ENCODE measurements at regions not wholly inside any gene's neighbourhood (a gene's known extent, or its start where the extent isn't known, plus 50 kb on each side); places are given as distances from the start of the nearest gene placed in this dataset.

GRCh38 chr14:40204441-40205175 is 772.4 kb upstream of the FBXO33 start (continued):
- no peak for TF ChIP-seq NR2F2 (IDR thresholded peaks at IDR 0.05; ENCODE audit: borderline replicate concordance, low read depth)
- 0 out of 2 replicates have a peak, but pooled peaks have one; percentile 37 for TF ChIP-seq PHF20 (CRISPR knock-in tag; IDR thresholded peaks at IDR 0.05)
- TF ChIP-seq ISL2 (CRISPR knock-in tag; IDR thresholded peaks at IDR 0.05): no peak
- no peak for TF ChIP-seq CHCHD3 (CRISPR knock-in tag; IDR thresholded peaks at IDR 0.05)
- no peak for TF ChIP-seq YEATS2 (CRISPR knock-in tag; IDR thresholded peaks at IDR 0.05; ENCODE audit: borderline replicate concordance)
- no peak for TF ChIP-seq ZSCAN12 (CRISPR knock-in tag; IDR thresholded peaks at IDR 0.05)
- TF ChIP-seq, protein P1, sequence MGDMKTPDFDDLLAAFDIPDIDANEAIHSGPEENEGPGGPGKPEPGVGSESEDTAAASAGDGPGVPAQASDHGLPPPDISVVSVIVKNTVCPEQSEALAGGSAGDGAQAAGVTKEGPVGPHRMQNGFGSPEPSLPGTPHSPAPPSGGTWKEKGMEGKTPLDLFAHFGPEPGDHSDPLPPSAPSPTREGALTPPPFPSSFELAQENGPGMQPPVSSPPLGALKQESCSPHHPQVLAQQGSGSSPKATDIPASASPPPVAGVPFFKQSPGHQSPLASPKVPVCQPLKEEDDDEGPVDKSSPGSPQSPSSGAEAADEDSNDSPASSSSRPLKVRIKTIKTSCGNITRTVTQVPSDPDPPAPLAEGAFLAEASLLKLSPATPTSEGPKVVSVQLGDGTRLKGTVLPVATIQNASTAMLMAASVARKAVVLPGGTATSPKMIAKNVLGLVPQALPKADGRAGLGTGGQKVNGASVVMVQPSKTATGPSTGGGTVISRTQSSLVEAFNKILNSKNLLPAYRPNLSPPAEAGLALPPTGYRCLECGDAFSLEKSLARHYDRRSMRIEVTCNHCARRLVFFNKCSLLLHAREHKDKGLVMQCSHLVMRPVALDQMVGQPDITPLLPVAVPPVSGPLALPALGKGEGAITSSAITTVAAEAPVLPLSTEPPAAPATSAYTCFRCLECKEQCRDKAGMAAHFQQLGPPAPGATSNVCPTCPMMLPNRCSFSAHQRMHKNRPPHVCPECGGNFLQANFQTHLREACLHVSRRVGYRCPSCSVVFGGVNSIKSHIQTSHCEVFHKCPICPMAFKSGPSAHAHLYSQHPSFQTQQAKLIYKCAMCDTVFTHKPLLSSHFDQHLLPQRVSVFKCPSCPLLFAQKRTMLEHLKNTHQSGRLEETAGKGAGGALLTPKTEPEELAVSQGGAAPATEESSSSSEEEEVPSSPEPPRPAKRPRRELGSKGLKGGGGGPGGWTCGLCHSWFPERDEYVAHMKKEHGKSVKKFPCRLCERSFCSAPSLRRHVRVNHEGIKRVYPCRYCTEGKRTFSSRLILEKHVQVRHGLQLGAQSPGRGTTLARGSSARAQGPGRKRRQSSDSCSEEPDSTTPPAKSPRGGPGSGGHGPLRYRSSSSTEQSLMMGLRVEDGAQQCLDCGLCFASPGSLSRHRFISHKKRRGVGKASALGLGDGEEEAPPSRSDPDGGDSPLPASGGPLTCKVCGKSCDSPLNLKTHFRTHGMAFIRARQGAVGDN (CRISPR knock-in tag; IDR thresholded peaks at IDR 0.05): peak; percentile 19; the same call in 1 of the 2 replicates
- no peak for TF ChIP-seq NFE2L1 (CRISPR knock-in tag; IDR thresholded peaks at IDR 0.05; ENCODE audit: borderline replicate concordance)
- peak; percentile 21 for TF ChIP-seq HNRNPLL (IDR thresholded peaks at IDR 0.05; ENCODE audit: low read depth, low read length, poor library complexity, severe bottlenecking)
- TF ChIP-seq ZNF251 (CRISPR knock-in tag; IDR thresholded peaks at IDR 0.05): no peak
- TF ChIP-seq ZNF512 (CRISPR knock-in tag; IDR thresholded peaks at IDR 0.05): no peak
- TF ChIP-seq ZBTB34 (CRISPR knock-in tag; IDR thresholded peaks at IDR 0.05): no peak
- TF ChIP-seq ZNF558 (CRISPR knock-in tag; IDR thresholded peaks at IDR 0.05; ENCODE audit: borderline replicate concordance): no peak
- no peak for TF ChIP-seq ZNF609 (CRISPR knock-in tag; IDR thresholded peaks at IDR 0.05; ENCODE audit: borderline replicate concordance)
- TF ChIP-seq TOE1 (CRISPR knock-in tag; IDR thresholded peaks at IDR 0.05): no peak

Data from HepG2 (cell line).